HCT116 (cell line): ENCODE measurements at regions not wholly inside any gene's neighbourhood (a gene's known extent, or its start where the extent isn't known, plus 50 kb on each side); places are given as distances from the start of the nearest gene placed in this dataset.

Experiments used
- ATAC-seq: fragments of 200-7000 bp; cut with Tn5 transposase; 2 replicates; pipeline ENCODE4 v1.9.1; 2020; ENCODE audit warnings: mild to moderate bottlenecking, moderate library complexity
- BruUV-seq: library from RNA; stranded (reverse); fragments of 400-500 nt; replicated peaks from 2 replicates; lab custom pipeline; 2021; lab: Mats Ljungman, UMichigan
- CTCF ChIA-PET: fragments of 300-600 bp; sonication (Branson Sonifier 250); formaldehyde crosslinking; loops from one replicate; lab custom pipeline; 2021; ENCODE audit warnings: antibody characterized with exemption; lab: Charles Lee
- POLR2A ChIA-PET: fragments of 300-600, 350-600 bp; sonication (Branson Sonifier 250); formaldehyde crosslinking; loops from one replicate; lab custom pipeline; 2021; ENCODE audit warnings: antibody characterized with exemption; lab: Charles Lee
- RAD21 ChIA-PET, 2 experiments: fragments of 300-600 bp; sonication (Branson Sonifier 250); formaldehyde crosslinking; loops; one replicate each; lab custom pipeline; 2023; ENCODE audit warnings: low total read pairs in 2 of 2; ENCODE audit not compliant: uncharacterized antibody in 2 of 2, unreplicated experiment in 2 of 2, low non-redundant PET in 1 of 2; lab: Charles Lee
- DNase-seq: peaks from one replicate; pipeline ENCODE4 v3.0.0-alpha.2; 2010; ENCODE audit warnings: low read depth, low spot score
- H2AFZ ChIP-seq: fragments of 200-600 bp; shearing (Covaris generic), sonication (generic); 2 replicates; pipeline ENCODE4 v1.6.1; 2017; ENCODE audit warnings: low read depth, mixed run types, mixed read lengths, antibody characterized with exemption, low read length; ENCODE audit not compliant: poor library complexity, severe bottlenecking
- H3K27ac ChIP-seq: 2 replicates; pipeline ENCODE4 v1.5.1; 2012; ENCODE audit warnings: low read depth, low read length
- H3K27me3 ChIP-seq: fragments of 200-600 bp; sonication (generic); 2 replicates; pipeline ENCODE4 v1.6.1; 2016; ENCODE audit warnings: mixed run types, low read length, mixed read lengths; ENCODE audit not compliant: insufficient read depth
- H3K36me3 ChIP-seq, 2 experiments: fragments of 200-500 bp in 1 of 2; fragments of 200-600 bp in 1 of 2; sonication (Bioruptor generic) in 1 of 2; sonication (generic) in 1 of 2; 2 replicates each; pipeline versions ENCODE4 v1.5.1 to v1.6.1; 2014 to 2016; ENCODE audit warnings: low read length in 2 of 2, inconsistent platforms in 1 of 2, mixed read lengths in 1 of 2, mixed run types in 1 of 2; ENCODE audit not compliant: insufficient read depth in 2 of 2, control insufficient read depth in 1 of 2
- H3K4me1 ChIP-seq, 2 experiments: fragments of 200-600 bp in 1 of 2; sonication (generic) in 1 of 2; 2 replicates each; pipeline versions ENCODE4 v1.5.1 to v1.6.1; 2012 to 2017; ENCODE audit warnings: low read length in 2 of 2, inconsistent platforms in 1 of 2, mild to moderate bottlenecking in 1 of 2, mixed read lengths in 1 of 2, mixed run types in 1 of 2, moderate library complexity in 1 of 2; ENCODE audit not compliant: insufficient read depth in 2 of 2, control insufficient read depth in 1 of 2
- H3K4me2 ChIP-seq: fragments of 200-600 bp; sonication (generic); 2 replicates; pipeline ENCODE4 v1.6.1; 2017; ENCODE audit warnings: mixed run types, low read length, mixed read lengths
- H3K4me3 ChIP-seq, 2 experiments: fragments of 200-600 bp in 1 of 2; sonication (generic) in 1 of 2; replicated peaks in 1 of 2; 2 replicates each; pipeline ENCODE4 v1.5.1; 2011 to 2016; ENCODE audit warnings: low read length in 2 of 2, control low read depth in 1 of 2, low read depth in 1 of 2, mild to moderate bottlenecking in 1 of 2, mixed read lengths in 1 of 2, mixed run types in 1 of 2
- H3K79me2 ChIP-seq: fragments of 200-600 bp; sonication (generic); 2 replicates; pipeline ENCODE4 v1.6.1; 2017; ENCODE audit warnings: mild to moderate bottlenecking, mixed run types, low read length, moderate library complexity, mixed read lengths; ENCODE audit not compliant: insufficient read depth
- H3K9ac ChIP-seq: fragments of 200-600 bp; sonication (generic); 2 replicates; pipeline ENCODE4 v1.6.1; 2016; ENCODE audit warnings: low read length, mixed read lengths
- H3K9me2 ChIP-seq: fragments of 200-600 bp; sonication (generic), shearing (Covaris generic); 2 replicates; pipeline ENCODE4 v1.6.1; 2017; ENCODE audit warnings: mixed run types, mild to moderate bottlenecking, moderate library complexity; ENCODE audit not compliant: insufficient read depth
- H3K9me3 ChIP-seq, 2 experiments: fragments of 200-500 bp in 1 of 2; fragments of 200-600 bp in 1 of 2; sonication (Bioruptor generic) in 1 of 2; sonication (generic) in 1 of 2; 2 replicates each; pipeline ENCODE4 v1.6.1; 2014 to 2017; ENCODE audit warnings: low read length in 2 of 2, mixed read lengths in 2 of 2, inconsistent platforms in 1 of 2, low read depth in 1 of 2, mild to moderate bottlenecking in 1 of 2, mixed run types in 1 of 2, moderate library complexity in 1 of 2; ENCODE audit not compliant: control insufficient read depth in 1 of 2, insufficient read depth in 1 of 2
- H4K20me1 ChIP-seq: fragments of 200-600 bp; sonication (generic), shearing (Covaris generic); 2 replicates; pipeline ENCODE4 v1.6.1; 2017; ENCODE audit warnings: mixed run types, mild to moderate bottlenecking, moderate library complexity; ENCODE audit not compliant: insufficient read depth
- CBX3 ChIP-seq: IDR thresholded peaks from 2 replicates; pipeline ENCODE4 v1.6.1; 2012; ENCODE audit warnings: low read depth
- EGR1 ChIP-seq: IDR thresholded peaks from 2 replicates; pipeline ENCODE4 v1.6.1; 2012; ENCODE audit warnings: low read depth
- ELF1 ChIP-seq: IDR thresholded peaks from 2 replicates; pipeline ENCODE4 v1.6.1; 2012; ENCODE audit warnings: low read depth, borderline replicate concordance
- EZH2 ChIP-seq: fragments of 200-600 bp; sonication (generic); IDR thresholded peaks from 2 replicates; pipeline ENCODE4 v1.6.1; 2017; ENCODE audit warnings: antibody characterized with exemption, mixed run types
- FOSL1 ChIP-seq: IDR thresholded peaks from 2 replicates; pipeline ENCODE4 v1.6.1; 2012; ENCODE audit warnings: low read depth
- JUND ChIP-seq: IDR thresholded peaks from 2 replicates; pipeline ENCODE4 v1.6.1; 2012
- POLR2A ChIP-seq: IDR thresholded peaks from 2 replicates; pipeline ENCODE4 v1.7.0; 2011; ENCODE audit warnings: borderline replicate concordance; ENCODE audit not compliant: insufficient read depth, insufficient read length; ENCODE audit errors: extremely low read depth
- POLR2AphosphoS5 ChIP-seq: IDR thresholded peaks from 2 replicates; pipeline ENCODE4 v1.6.1; 2011; ENCODE audit warnings: mild to moderate bottlenecking, low read depth, low read length, moderate library complexity
- YY1 ChIP-seq: IDR thresholded peaks from 2 replicates; pipeline ENCODE4 v1.6.1; 2011; ENCODE audit warnings: low read length, low read depth, moderate library complexity, mild to moderate bottlenecking; ENCODE audit not compliant: insufficient replicate concordance; ENCODE audit errors: extremely low read depth
- intact Hi-C: fragments of 100-400 bp; cut with micrococcal nuclease; formaldehyde crosslinking; loops from 2 replicates; pipeline ENCODE4 v1.10.0; 2022
- TF ChIP-seq, protein P1 (sequence below): IDR thresholded peaks from 2 replicates; pipeline ENCODE4 v1.6.1; 2012
- TF ChIP-seq, protein P2 (sequence below): IDR thresholded peaks from 2 replicates; pipeline ENCODE4 v1.6.1; 2012
- TF ChIP-seq, protein P3 (sequence below), 3 experiments: fragments of 200-600 bp in 1 of 3; sonication (generic) in 1 of 3; IDR thresholded peaks in 2 of 3; conservative IDR thresholded peaks in 1 of 3; 2 replicates each; pipeline ENCODE4 v1.5.1; 2012 to 2017; ENCODE audit warnings: low read depth in 2 of 3, low read length in 2 of 3, antibody characterized with exemption in 1 of 3, borderline replicate concordance in 1 of 3, control low read depth in 1 of 3, mild to moderate bottlenecking in 1 of 3, mixed read lengths in 1 of 3, mixed run types in 1 of 3, moderate library complexity in 1 of 3; ENCODE audit not compliant: insufficient read depth in 1 of 3

DNA sequence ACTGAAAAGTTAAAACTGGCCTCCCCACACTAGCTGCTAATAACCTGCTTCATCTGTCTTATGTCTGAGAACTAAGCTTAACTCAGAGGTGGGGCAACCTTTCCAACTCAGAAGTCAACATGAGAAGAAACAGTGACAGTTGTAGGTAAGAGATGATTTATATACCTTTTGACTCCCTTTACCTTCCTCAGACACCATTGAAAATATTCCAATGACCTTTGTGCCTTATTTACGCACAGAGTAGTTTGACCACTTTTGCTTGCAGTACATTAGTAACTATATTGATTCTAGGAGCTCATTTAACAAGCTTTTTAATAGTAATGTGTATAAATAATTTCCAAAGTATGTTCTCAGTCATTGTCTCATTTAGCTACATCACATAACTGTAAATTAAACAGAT lies 77.6 kb downstream of the ALX1 start:
- BruUV-seq: no TSS peak
- Histone ChIP-seq H3K27me3 (no peaks in the 10 kb centered on the region), H3K4me1 (no peaks in the 10 kb centered on the region), H3K4me2 (no peak overlapping the region), H3K9me3 (no peaks in the 10 kb centered on the region), H4K20me1 (no peaks in the 10 kb centered on the region), H3K27ac (no peak overlapping the region), H3K9me2 (no peaks in the 10 kb centered on the region), H3K4me3 (no peak overlapping the region), H3K79me2 (no peaks in the 10 kb centered on the region), H3K36me3 (no peaks in the 10 kb centered on the region), H2AFZ (no peak overlapping the region), H3K9ac (no peak overlapping the region)
- ATAC-seq: no peak
- TF ChIP-seq JUND: no peak
- no peak for TF ChIP-seq POLR2AphosphoS5
- DNase-seq: no peak
- intact Hi-C loops: no loop called here
- ChIA-PET CTCF (no interaction called here), RAD21 (no interaction called here), POLR2A (no interaction called here)

DNA sequence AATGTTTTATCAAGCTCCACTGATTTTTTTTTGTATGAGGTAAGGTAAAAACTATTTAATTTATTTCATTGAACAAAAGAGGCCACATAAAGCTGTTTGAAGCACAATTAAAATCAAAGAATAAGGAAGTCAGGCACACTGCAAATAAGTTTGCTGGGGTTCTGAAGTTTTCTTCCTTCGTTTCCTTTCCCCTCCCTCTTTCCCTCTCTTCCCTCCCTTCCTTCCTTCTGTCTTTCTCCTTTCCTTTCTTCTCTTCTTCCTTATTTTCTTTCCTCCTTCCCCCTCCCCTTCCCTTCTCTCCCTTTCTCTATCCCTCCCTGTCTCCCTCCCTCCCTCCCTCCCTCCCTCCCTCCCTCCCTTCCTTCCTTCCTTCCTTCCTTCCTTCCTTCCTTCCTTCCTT lies 78.7 kb downstream of the ALX1 start:
- H3K9me2 ChIP-seq: no peaks in the 10 kb centered on the region
- RAD21 ChIA-PET: no interaction called here
- no TSS peak for BruUV-seq
- H3K4me2 ChIP-seq: no peak overlapping the region
- H3K9me3 ChIP-seq: no peaks in the 10 kb centered on the region
- ATAC-seq: no peak
- no peaks in the 10 kb centered on the region for H3K36me3 ChIP-seq
- POLR2A ChIA-PET: no interaction called here
- H3K27ac ChIP-seq: no peak overlapping the region
- H3K4me1 ChIP-seq: no peaks in the 10 kb centered on the region
- H3K27me3 ChIP-seq: no peaks in the 10 kb centered on the region
- no peaks in the 10 kb centered on the region for H3K79me2 ChIP-seq
- intact Hi-C loops: no loop called here
- no peak overlapping the region for H3K4me3 ChIP-seq
- CTCF ChIA-PET: no interaction called here
- no peak overlapping the region for H3K9ac ChIP-seq
- no peaks in the 10 kb centered on the region for H4K20me1 ChIP-seq
- no peak overlapping the region for H2AFZ ChIP-seq
- DNase-seq: no peak
- TF ChIP-seq EGR1: no peak
- TF ChIP-seq, protein P1, sequence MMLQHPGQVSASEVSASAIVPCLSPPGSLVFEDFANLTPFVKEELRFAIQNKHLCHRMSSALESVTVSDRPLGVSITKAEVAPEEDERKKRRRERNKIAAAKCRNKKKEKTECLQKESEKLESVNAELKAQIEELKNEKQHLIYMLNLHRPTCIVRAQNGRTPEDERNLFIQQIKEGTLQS: no peak
- no peak for TF ChIP-seq FOSL1
- no peak for TF ChIP-seq YY1
- TF ChIP-seq EZH2: no peak
- TF ChIP-seq, protein P2, sequence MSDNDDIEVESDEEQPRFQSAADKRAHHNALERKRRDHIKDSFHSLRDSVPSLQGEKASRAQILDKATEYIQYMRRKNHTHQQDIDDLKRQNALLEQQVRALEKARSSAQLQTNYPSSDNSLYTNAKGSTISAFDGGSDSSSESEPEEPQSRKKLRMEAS: no peak
- no peak for TF ChIP-seq ELF1
- TF ChIP-seq, protein P3, sequence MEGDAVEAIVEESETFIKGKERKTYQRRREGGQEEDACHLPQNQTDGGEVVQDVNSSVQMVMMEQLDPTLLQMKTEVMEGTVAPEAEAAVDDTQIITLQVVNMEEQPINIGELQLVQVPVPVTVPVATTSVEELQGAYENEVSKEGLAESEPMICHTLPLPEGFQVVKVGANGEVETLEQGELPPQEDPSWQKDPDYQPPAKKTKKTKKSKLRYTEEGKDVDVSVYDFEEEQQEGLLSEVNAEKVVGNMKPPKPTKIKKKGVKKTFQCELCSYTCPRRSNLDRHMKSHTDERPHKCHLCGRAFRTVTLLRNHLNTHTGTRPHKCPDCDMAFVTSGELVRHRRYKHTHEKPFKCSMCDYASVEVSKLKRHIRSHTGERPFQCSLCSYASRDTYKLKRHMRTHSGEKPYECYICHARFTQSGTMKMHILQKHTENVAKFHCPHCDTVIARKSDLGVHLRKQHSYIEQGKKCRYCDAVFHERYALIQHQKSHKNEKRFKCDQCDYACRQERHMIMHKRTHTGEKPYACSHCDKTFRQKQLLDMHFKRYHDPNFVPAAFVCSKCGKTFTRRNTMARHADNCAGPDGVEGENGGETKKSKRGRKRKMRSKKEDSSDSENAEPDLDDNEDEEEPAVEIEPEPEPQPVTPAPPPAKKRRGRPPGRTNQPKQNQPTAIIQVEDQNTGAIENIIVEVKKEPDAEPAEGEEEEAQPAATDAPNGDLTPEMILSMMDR (IDR thresholded peaks at IDR 0.05 in 2 of 3, conservative IDR thresholded peaks at IDR 0.05 in 1 of 3; ENCODE audit: borderline replicate concordance in 1 of 3, insufficient read depth in 1 of 3, low read depth in 2 of 3, low read length in 2 of 3): no peak
- no peak for TF ChIP-seq CBX3
- TF ChIP-seq POLR2A: no peak
- TF ChIP-seq JUND: no peak
